Trophoblast cell (in vitro differentiated cells and primary cell): ENCODE measurements at regions not wholly inside any gene's neighbourhood (a gene's known extent, or its start where the extent isn't known, plus 50 kb on each side); places are given as distances from the start of the nearest gene placed in this dataset.

Experiments
- DNase-seq, 2 donors: peaks; one replicate each; pipeline ENCODE4 v3.0.0-alpha.2; 2016
- H2AFZ ChIP-seq: 2 replicates; pipeline ENCODE4 v1.6.1; 2013; ENCODE audit warnings: low read length, moderate library complexity, mild to moderate bottlenecking; ENCODE audit not compliant: insufficient read depth, poor library complexity
- H2AK5ac ChIP-seq: 2 replicates; pipeline ENCODE4 v1.6.1; 2013; ENCODE audit warnings: mild to moderate bottlenecking, low read length
- H2BK120ac ChIP-seq: 2 replicates; pipeline ENCODE4 v1.6.1; 2013; ENCODE audit warnings: low read length, mild to moderate bottlenecking, moderate library complexity; ENCODE audit not compliant: insufficient read depth, poor library complexity
- H2BK12ac ChIP-seq: 2 replicates; pipeline ENCODE4 v1.6.1; 2013; ENCODE audit warnings: mild to moderate bottlenecking, low read length, moderate library complexity
- H2BK5ac ChIP-seq: 2 replicates; pipeline ENCODE4 v1.6.1; 2013; ENCODE audit warnings: low read length, low read depth, moderate library complexity, mild to moderate bottlenecking; ENCODE audit not compliant: poor library complexity
- H3K14ac ChIP-seq: 2 replicates; pipeline ENCODE4 v1.6.1; 2013; ENCODE audit warnings: mild to moderate bottlenecking, low read length
- H3K18ac ChIP-seq: 2 replicates; pipeline ENCODE4 v1.6.1; 2013; ENCODE audit warnings: mild to moderate bottlenecking, low read length
- H3K23ac ChIP-seq: 2 replicates; pipeline ENCODE4 v1.6.1; 2013; ENCODE audit warnings: low read length
- H3K27ac ChIP-seq: 2 replicates; pipeline ENCODE4 v1.5.1; 2013; ENCODE audit warnings: low read depth, mild to moderate bottlenecking, inconsistent platforms, low read length, moderate library complexity
- H3K27me3 ChIP-seq: 2 replicates; pipeline ENCODE4 v1.6.1; 2013; ENCODE audit warnings: inconsistent platforms, mild to moderate bottlenecking, low read length, moderate library complexity; ENCODE audit not compliant: insufficient read depth
- H3K36me3 ChIP-seq, 2 experiments: 1 replicate in 1 of 2; 2 replicates in 1 of 2; pipeline ENCODE4 v1.6.1; 2013; ENCODE audit warnings: low read length in 2 of 2, mild to moderate bottlenecking in 2 of 2, moderate library complexity in 1 of 2; ENCODE audit not compliant: insufficient read depth in 2 of 2, control insufficient read depth in 1 of 2
- H3K4ac ChIP-seq: 2 replicates; pipeline ENCODE4 v1.6.1; 2013; ENCODE audit warnings: low read depth, mild to moderate bottlenecking, low read length, moderate library complexity
- H3K4me1 ChIP-seq, 2 experiments: 1 replicate in 1 of 2; 2 replicates in 1 of 2; pipeline ENCODE4 v1.6.1; 2013; ENCODE audit warnings: low read length in 2 of 2, mild to moderate bottlenecking in 2 of 2, moderate library complexity in 1 of 2; ENCODE audit not compliant: insufficient read depth in 2 of 2, control insufficient read depth in 1 of 2
- H3K4me2 ChIP-seq: 2 replicates; pipeline ENCODE4 v1.6.1; 2013; ENCODE audit warnings: inconsistent platforms, mild to moderate bottlenecking, low read length, moderate library complexity
- H3K4me3 ChIP-seq: 2 replicates; pipeline ENCODE4 v1.5.1; 2013; ENCODE audit warnings: mild to moderate bottlenecking, low read depth, low read length, inconsistent platforms
- H3K79me1 ChIP-seq: one replicate; pipeline ENCODE4 v1.6.1; 2013; ENCODE audit warnings: low read length
- H3K79me2 ChIP-seq: 2 replicates; pipeline ENCODE4 v1.6.1; 2013; ENCODE audit warnings: low read length, mild to moderate bottlenecking; ENCODE audit not compliant: control insufficient read depth, insufficient read depth, poor library complexity
- H3K9ac ChIP-seq: 2 replicates; pipeline ENCODE4 v1.6.1; 2013; ENCODE audit warnings: mild to moderate bottlenecking, low read length
- H3K9me3 ChIP-seq: 2 replicates; pipeline ENCODE4 v1.6.1; 2013; ENCODE audit warnings: low read depth, mild to moderate bottlenecking, control low read depth, inconsistent platforms, low read length; ENCODE audit not compliant: insufficient read depth
- H4K12ac ChIP-seq: 2 replicates; pipeline ENCODE4 v1.6.1; 2013; ENCODE audit warnings: low read depth, mild to moderate bottlenecking, low read length, moderate library complexity
- H4K8ac ChIP-seq: 2 replicates; pipeline ENCODE4 v1.6.1; 2013; ENCODE audit warnings: low read depth, mild to moderate bottlenecking, low read length, moderate library complexity
- H4K91ac ChIP-seq: one replicate; pipeline ENCODE4 v1.6.1; 2013; ENCODE audit warnings: low read depth, mild to moderate bottlenecking, low read length, moderate library complexity
- WGBS: extraction: QIAGEN DNeasy Blood & Tissue Kit; methylation state at CpG from one replicate; pipeline ENCODE4 v1.1.7; 2013; ENCODE audit warnings: missing lambda C conversion rate; ENCODE audit not compliant: insufficient read length, insufficient coverage; ENCODE audit errors: extremely low coverage; 5-methylcytosine and 5-hydroxymethylcytosine counted together

- Histone ChIP-seq H3K4me3 (no peak overlapping the region), H3K9me3 (peaks cover 24% of the 10 kb centered on the region), H3K27ac (no peak overlapping the region), H3K14ac (no peak overlapping the region), H2AFZ (no peak overlapping the region), H4K8ac (no peak overlapping the region), H3K23ac (no peak overlapping the region), H3K27me3 (no peaks in the 10 kb centered on the region), H3K36me3 (no peaks in the 10 kb centered on the region), H3K79me2 (no peaks in the 10 kb centered on the region), H2BK5ac (no peak overlapping the region), H4K12ac (no peak overlapping the region), H3K4me2 (no peak overlapping the region), H3K18ac (no peak overlapping the region), H4K91ac (no peak overlapping the region), H2BK12ac (no peak overlapping the region), H2AK5ac (no peak overlapping the region), H3K9ac (no peak overlapping the region), H3K79me1 (no peaks in the 10 kb centered on the region), H3K4me1 (no peaks in the 10 kb centered on the region), H3K4ac (no peak overlapping the region), H2BK120ac (no peak overlapping the region)
- WGBS, result no CpG with 5 or more reads among the region's 4 CpGs
- DNase-seq, result no peak
These were observed 54.6 kb upstream of the CST7 start for GRCh38 chr20:24894488-24894887.

- H3K4me2 ChIP-seq, result no peak overlapping the region
- H2AFZ ChIP-seq, result no peak overlapping the region
- H4K8ac ChIP-seq, result no peak overlapping the region
- no peaks in the 10 kb centered on the region for H3K79me1 ChIP-seq
- no peak overlapping the region for H3K18ac ChIP-seq
- no peak overlapping the region for H3K9ac ChIP-seq
- no peak overlapping the region for H3K27ac ChIP-seq
- no peak overlapping the region for H2BK120ac ChIP-seq
- H4K91ac ChIP-seq, result no peak overlapping the region
- H3K27me3 ChIP-seq, result no peaks in the 10 kb centered on the region
- H3K9me3 ChIP-seq, result peaks cover 27% of the 10 kb centered on the region
- H3K14ac ChIP-seq, result no peak overlapping the region
- no CpG with 5 or more reads among the region's 1 CpG for WGBS
- no peak overlapping the region for H3K23ac ChIP-seq
- H3K4ac ChIP-seq, result no peak overlapping the region
- DNase-seq, result no peak
- no peak overlapping the region for H2BK5ac ChIP-seq
- H3K79me2 ChIP-seq, result no peaks in the 10 kb centered on the region
- H2BK12ac ChIP-seq, result no peak overlapping the region
- H3K36me3 ChIP-seq, result no peaks in the 10 kb centered on the region
- H4K12ac ChIP-seq, result no peak overlapping the region
- H3K4me3 ChIP-seq, result no peak overlapping the region
- no peaks in the 10 kb centered on the region for H3K4me1 ChIP-seq
- no peak overlapping the region for H2AK5ac ChIP-seq
These were observed 54.1 kb upstream of the CST7 start for GRCh38 chr20:24894967-24895366.

- no peak overlapping the region for H3K4me3 ChIP-seq
- peaks cover 31% of the 10 kb centered on the region for H3K9me3 ChIP-seq
- no peak overlapping the region for H2BK12ac ChIP-seq
- no peak overlapping the region for H3K14ac ChIP-seq
- no peaks in the 10 kb centered on the region for H3K27me3 ChIP-seq
- H3K79me2 ChIP-seq, result no peaks in the 10 kb centered on the region
- H4K12ac ChIP-seq, result no peak overlapping the region
- no peak overlapping the region for H3K27ac ChIP-seq
- no peak overlapping the region for H2BK5ac ChIP-seq
- H3K9ac ChIP-seq, result no peak overlapping the region
- H3K79me1 ChIP-seq, result no peaks in the 10 kb centered on the region
- no CpG with 5 or more reads among the region's 7 CpGs for WGBS
- H2AFZ ChIP-seq, result no peak overlapping the region
- no peak overlapping the region for H3K4me2 ChIP-seq
- no peak overlapping the region for H2AK5ac ChIP-seq
- no peak overlapping the region for H3K23ac ChIP-seq
- H3K4me1 ChIP-seq, result no peaks in the 10 kb centered on the region
- no peak overlapping the region for H4K91ac ChIP-seq
- no peak overlapping the region for H3K4ac ChIP-seq
- H3K18ac ChIP-seq, result no peak overlapping the region
- DNase-seq, result no peak
- H2BK120ac ChIP-seq, result no peak overlapping the region
- H3K36me3 ChIP-seq, result no peaks in the 10 kb centered on the region
- H4K8ac ChIP-seq, result no peak overlapping the region
These were observed 53.6 kb upstream of the CST7 start for GRCh38 chr20:24895431-24895830.

- H4K91ac ChIP-seq, result no peak overlapping the region
- no peak overlapping the region for H3K9ac ChIP-seq
- H3K9me3 ChIP-seq, result peaks cover 32% of the 10 kb centered on the region
- no peak overlapping the region for H2BK12ac ChIP-seq
- no peaks in the 10 kb centered on the region for H3K36me3 ChIP-seq
- no peaks in the 10 kb centered on the region for H3K79me1 ChIP-seq
- no peak overlapping the region for H4K12ac ChIP-seq
- H3K4me2 ChIP-seq, result no peak overlapping the region
- no peaks in the 10 kb centered on the region for H3K4me1 ChIP-seq
- no peaks in the 10 kb centered on the region for H3K79me2 ChIP-seq
- no CpG with 5 or more reads among the region's 10 CpGs for WGBS
- H4K8ac ChIP-seq, result no peak overlapping the region
- DNase-seq, result no peak
- no peak overlapping the region for H2BK120ac ChIP-seq
- no peak overlapping the region for H2BK5ac ChIP-seq
- H3K18ac ChIP-seq, result no peak overlapping the region
- no peak overlapping the region for H2AFZ ChIP-seq
- no peaks in the 10 kb centered on the region for H3K27me3 ChIP-seq
- H3K23ac ChIP-seq, result no peak overlapping the region
- no peak overlapping the region for H3K27ac ChIP-seq
- H3K4me3 ChIP-seq, result no peak overlapping the region
- no peak overlapping the region for H3K14ac ChIP-seq
- no peak overlapping the region for H3K4ac ChIP-seq
- no peak overlapping the region for H2AK5ac ChIP-seq
These were observed 53.0 kb upstream of the CST7 start for GRCh38 chr20:24895898-24896658.
